Heart right ventricle (tissue), 16 donors: ENCODE measurements at regions not wholly inside any gene's neighbourhood (a gene's known extent, or its start where the extent isn't known, plus 50 kb on each side); places are given as distances from the start of the nearest gene placed in this dataset.
A peak's percentile ranks its signal among the peaks of the same experiment; 100 is the strongest.

ENCODE experiments used
- ATAC-seq, 8 donors: fragments of 200-7000 bp; cut with Tn5 transposase; one replicate each; pipeline ENCODE4 v1.9.1; 2020; ENCODE audit warnings: mild to moderate bottlenecking in 8 of 8, moderate library complexity in 8 of 8, moderate number of reproducible peaks in 1 of 8
- DNase-seq, 2 donors: peaks; one replicate each; pipeline ENCODE4 v3.0.0-alpha.2; 2020
- H3K27ac ChIP-seq, 10 donors: fragments of 200-600 bp; sonication (generic) in 2 of 10; one replicate each; pipeline versions ENCODE4 v1.5.0 to v1.8.0; 2020 to 2022; ENCODE audit warnings: mild to moderate bottlenecking in 3 of 10
- H3K27me3 ChIP-seq, 7 donors: fragments of 200-600 bp; one replicate each; pipeline ENCODE4 v1.8.0; 2021 to 2022; ENCODE audit warnings: mild to moderate bottlenecking in 2 of 7
- H3K36me3 ChIP-seq, 9 donors: fragments of 200-600 bp; sonication (generic) in 1 of 9; one replicate each; pipeline versions ENCODE4 v1.5.0 to v1.8.0; 2020 to 2022; ENCODE audit warnings: mild to moderate bottlenecking in 2 of 9
- H3K4me1 ChIP-seq, 9 donors: fragments of 200-600 bp; sonication (generic) in 1 of 9; one replicate each; pipeline versions ENCODE4 v1.5.0 to v1.8.0; 2020 to 2022; ENCODE audit warnings: mild to moderate bottlenecking in 4 of 9
- H3K4me3 ChIP-seq, 10 donors: fragments of 200-600 bp; sonication (generic) in 2 of 10; one replicate each; pipeline versions ENCODE4 v1.5.0 to v1.8.0; 2020 to 2022; ENCODE audit warnings: mild to moderate bottlenecking in 7 of 10, moderate library complexity in 2 of 10
- H3K9me3 ChIP-seq, 11 donors: fragments of 200-600 bp in 10 of 11; sonication (generic) in 2 of 11; one replicate each; pipeline versions ENCODE4 v1.5.0 to v1.8.0; 2013 to 2022; ENCODE audit warnings: mild to moderate bottlenecking in 2 of 11, control low read depth in 1 of 11, moderate library complexity in 1 of 11
- WGBS, 2 donors: extraction: QIAGEN DNeasy Blood & Tissue Kit; methylation state at CpG; one replicate each; pipeline ENCODE4 v1.1.7; 2013; ENCODE audit warnings: inconsistent platforms in 1 of 2; 5-methylcytosine and 5-hydroxymethylcytosine counted together
- intact Hi-C, 10 donors: fragments of 100-400 bp; cut with DNase I; formaldehyde crosslinking; loops; one replicate each; pipeline versions ENCODE4 v1.11.1 to v1.14.2; 2022
- TF ChIP-seq, protein P1 (sequence below), 9 donors: fragments of 200-600 bp; sonication (generic) in 2 of 9; IDR thresholded peaks; one replicate each; pipeline versions ENCODE4 v1.5.0 to v1.8.0; 2021 to 2022; ENCODE audit warnings: antibody characterized with exemption in 9 of 9, mild to moderate bottlenecking in 5 of 9, moderate library complexity in 1 of 9
- donor health status: Arrhythmogenic right ventricular cardiomyopathy.
- donor health status: ischemic (EF 13 %, LVEDD 7.1; RV severe dilation, severe dysfunction).
- donor health status: healthy with polysubstance abuse.
- donor health status: DM: no; HTN: yes; CAD: no.
- donor health status: DM: no; HTN: no; CAD: no.
- donor health status: ischemic (EF 25% LVEDD 6.9; RV normal size, moderate dysfunction).
- donor health status: ischemic (EF 25% LVEDD 5.7; RV mildly dilated, moderate dysfunction).
- donor health status: healthy.
- donor health status: DM: yes; HTN: yes; CAD: no.
- donor health status: Ischemic cardiomyopathy.
- donor health status: ischemic (EF 35%, LVEDD 5.7; RV mildly dilated, moderate dysfunction).
- donor health status: nonischemic (EF 11% LVEDD 7.7; RV severe dilation, severe dysfunction).
- donor health status: DM: yes; HTN: yes; CAD: no.
- donor health status: PGD.
- donor health status: ischemic (EF 29% LVEDD 5.4; RV normal size, mild dysfunction).
- donor health status: nonischemic (EF 23%, LVEDD 6.1; RV moderate dilation, normal function).

GRCh38 chr14:65945327-65945726 is 532.8 kb downstream of the FUT8 start:
- H3K4me1 ChIP-seq: peaks cover 0 to 7% (median 0%) of the 10 kb centered on the region in 9 donors
- H3K9me3 ChIP-seq: no peaks in the 10 kb centered on the region
- intact Hi-C loops: loop anchor here in 1 of 10 donors (10.0 kb wide), 1 partner anchor 781 kb away; no protein-coding TSS in a partner anchor
- no peak overlapping the region for H3K4me3 ChIP-seq
- 75 to 87% methylated on average over 3 of the region's 3 CpGs for WGBS, 2 donors
- ATAC-seq: no peak
- peaks cover 0 to 8% (median 0%) of the 10 kb centered on the region in 7 donors for H3K27me3 ChIP-seq
- no peak overlapping the region for H3K27ac ChIP-seq
- H3K36me3 ChIP-seq: no peaks in the 10 kb centered on the region
- TF ChIP-seq, protein P1, sequence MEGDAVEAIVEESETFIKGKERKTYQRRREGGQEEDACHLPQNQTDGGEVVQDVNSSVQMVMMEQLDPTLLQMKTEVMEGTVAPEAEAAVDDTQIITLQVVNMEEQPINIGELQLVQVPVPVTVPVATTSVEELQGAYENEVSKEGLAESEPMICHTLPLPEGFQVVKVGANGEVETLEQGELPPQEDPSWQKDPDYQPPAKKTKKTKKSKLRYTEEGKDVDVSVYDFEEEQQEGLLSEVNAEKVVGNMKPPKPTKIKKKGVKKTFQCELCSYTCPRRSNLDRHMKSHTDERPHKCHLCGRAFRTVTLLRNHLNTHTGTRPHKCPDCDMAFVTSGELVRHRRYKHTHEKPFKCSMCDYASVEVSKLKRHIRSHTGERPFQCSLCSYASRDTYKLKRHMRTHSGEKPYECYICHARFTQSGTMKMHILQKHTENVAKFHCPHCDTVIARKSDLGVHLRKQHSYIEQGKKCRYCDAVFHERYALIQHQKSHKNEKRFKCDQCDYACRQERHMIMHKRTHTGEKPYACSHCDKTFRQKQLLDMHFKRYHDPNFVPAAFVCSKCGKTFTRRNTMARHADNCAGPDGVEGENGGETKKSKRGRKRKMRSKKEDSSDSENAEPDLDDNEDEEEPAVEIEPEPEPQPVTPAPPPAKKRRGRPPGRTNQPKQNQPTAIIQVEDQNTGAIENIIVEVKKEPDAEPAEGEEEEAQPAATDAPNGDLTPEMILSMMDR (IDR thresholded peaks at IDR 0.05): no peak
- no peak for DNase-seq

GRCh38 chr14:65946494-65946893 is 534.0 kb downstream of the FUT8 start:
- no peak overlapping the region for H3K4me3 ChIP-seq
- TF ChIP-seq, protein P1 (IDR thresholded peaks at IDR 0.05): no peak
- H3K36me3 ChIP-seq: no peaks in the 10 kb centered on the region
- peaks cover 0 to 7% (median 0%) of the 10 kb centered on the region in 9 donors for H3K4me1 ChIP-seq
- 83 to 86% methylated on average over 4 of the region's 4 CpGs for WGBS, 2 donors
- H3K9me3 ChIP-seq: no peaks in the 10 kb centered on the region
- DNase-seq: no peak
- intact Hi-C loops: loop anchor here in 1 of 10 donors (10.0 kb wide), 1 partner anchor 782 kb away; no protein-coding TSS in a partner anchor
- H3K27ac ChIP-seq: no peak overlapping the region
- peaks cover 0 to 8% (median 0%) of the 10 kb centered on the region in 7 donors for H3K27me3 ChIP-seq
- ATAC-seq: no peak

- H3K4me1 ChIP-seq: peaks cover 0 to 7% (median 0%) of the 10 kb centered on the region in 9 donors
- TF ChIP-seq, protein P1 (IDR thresholded peaks at IDR 0.05): no peak
- no peak overlapping the region for H3K27ac ChIP-seq
- no peaks in the 10 kb centered on the region for H3K36me3 ChIP-seq
- ATAC-seq (no peak), DNase-seq (no peak)
- intact Hi-C loops: loop anchor here in 1 of 10 donors (10.0 kb wide), 1 partner anchor 784 kb away; no protein-coding TSS in a partner anchor
- peaks cover 0 to 8% (median 0%) of the 10 kb centered on the region in 7 donors for H3K27me3 ChIP-seq
- 70 to 71% methylated on average over 8 of the region's 8 CpGs for WGBS, 2 donors
- H3K9me3 ChIP-seq: no peaks in the 10 kb centered on the region
- no peak overlapping the region for H3K4me3 ChIP-seq
Measured at GRCh38 chr14:65948302-65948701, 535.8 kb downstream of the FUT8 start.

DNA sequence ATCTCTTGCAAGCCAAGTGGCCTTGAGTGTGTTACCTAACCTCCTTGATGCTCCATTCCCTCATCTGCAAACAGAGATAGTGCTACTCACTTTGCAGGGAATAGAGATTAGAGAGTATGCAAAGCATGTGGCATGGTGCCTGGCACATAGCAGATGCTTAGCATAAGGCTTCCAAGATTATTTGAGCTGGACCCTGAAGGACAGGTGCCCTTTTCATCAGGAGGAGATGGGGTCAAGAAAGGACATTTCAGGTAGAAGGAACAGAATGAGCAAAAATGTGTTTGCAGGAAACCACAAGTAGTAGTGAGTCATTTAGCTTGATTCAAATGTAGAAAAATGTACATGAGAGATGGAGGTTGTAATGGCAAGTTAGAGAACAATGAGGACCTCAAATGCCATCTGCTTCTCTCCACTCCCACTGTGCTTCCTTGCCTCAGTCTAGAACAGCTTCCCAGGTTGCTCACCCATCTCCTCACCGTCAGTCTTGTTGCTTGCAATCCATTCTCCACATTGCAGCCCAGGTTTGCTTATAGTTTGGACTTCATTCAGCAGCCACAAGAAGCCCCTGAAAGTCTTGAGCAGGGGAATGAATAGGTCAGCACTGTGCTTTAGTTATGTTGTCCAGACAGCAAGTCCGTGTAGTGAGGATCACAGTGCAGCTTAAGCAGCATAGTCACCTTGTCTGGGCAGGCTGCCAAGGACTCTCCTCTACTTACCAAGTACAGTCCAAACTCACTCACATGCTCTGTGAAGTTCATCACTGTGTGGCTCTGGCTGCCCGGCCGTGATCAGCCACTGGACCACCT is 536.3 kb upstream of the CCDC196 start:
- Histone ChIP-seq H3K4me3 (no peak overlapping the region), H3K27me3 (peaks cover 0 to 8% (median 0%) of the 10 kb centered on the region in 7 donors), H3K9me3 (no peaks in the 10 kb centered on the region), H3K27ac (no peak overlapping the region), H3K4me1 (peaks cover 0 to 7% (median 0%) of the 10 kb centered on the region in 9 donors), H3K36me3 (no peaks in the 10 kb centered on the region)
- intact Hi-C loops: loop anchor here in 6 of 10 donors (5.0 to 10.0 kb wide), 4 partner anchors 125 to 785 kb away; partner anchors contain the start of gene FUT8 (in 3 of the 6)
- DNase-seq (peak; percentile 37 to 39), ATAC-seq (peak in 7 of 8 donors; percentile 29 to 86 (median 69))
- TF ChIP-seq, protein P1 (IDR thresholded peaks at IDR 0.05): no peak
- WGBS, 2 donors: 42 to 45% methylated on average over 4 of the region's 4 CpGs
